CD4-positive, CD25-positive, alpha-beta regulatory T cell (primary cell): ENCODE measurements at regions not wholly inside any gene's neighbourhood (a gene's known extent, or its start where the extent isn't known, plus 50 kb on each side); places are given as distances from the start of the nearest gene placed in this dataset.

Experiments
- ATAC-seq, 2 donors: fragments of 150-1000 bp; cut with Tn5 transposase; one replicate each; pipeline ENCODE4 v1.10.0; 2021; ENCODE audit warnings: low read depth in 2 of 2, moderate number of reproducible peaks in 2 of 2, moderate library complexity in 1 of 2
- DNase-seq, 3 donors: peaks; one replicate each; pipeline versions ENCODE4 v3.0.0 to v3.0.0-alpha.2; 2012 to 2022; ENCODE audit warnings: mixed read lengths in 1 of 3
- H3K27ac ChIP-seq: one replicate; pipeline ENCODE4 v1.7.0; 2013; ENCODE audit warnings: mild to moderate bottlenecking, low read length; ENCODE audit not compliant: insufficient read depth, poor library complexity, severe bottlenecking
- H3K27me3 ChIP-seq: one replicate; pipeline ENCODE4 v1.7.0; 2013; ENCODE audit warnings: low read length; ENCODE audit not compliant: control insufficient read depth, insufficient read depth
- H3K36me3 ChIP-seq: one replicate; pipeline ENCODE4 v1.7.0; 2013; ENCODE audit warnings: mild to moderate bottlenecking, low read length, moderate library complexity; ENCODE audit not compliant: control insufficient read depth, insufficient read depth
- H3K4me1 ChIP-seq: 2 replicates; pipeline ENCODE4 v1.7.0; 2013; ENCODE audit warnings: mild to moderate bottlenecking, low read length; ENCODE audit not compliant: insufficient read depth, control insufficient read depth, poor library complexity, severe bottlenecking
- H3K4me3 ChIP-seq: one replicate; pipeline ENCODE4 v1.7.0; 2013; ENCODE audit warnings: low read depth, mild to moderate bottlenecking, low read length, moderate library complexity
- H3K9me3 ChIP-seq, 2 experiments: 1 replicate in 1 of 2; 2 replicates in 1 of 2; pipeline ENCODE4 v1.7.0; 2013; ENCODE audit warnings: low read length in 2 of 2, mild to moderate bottlenecking in 1 of 2, moderate library complexity in 1 of 2; ENCODE audit not compliant: control insufficient read depth in 2 of 2
- H3K27ac Mint-ChIP-seq, 3 donors: one replicate each; pipeline ENCODE4 v1.8.0; 2020 to 2022; ENCODE audit warnings: mild to moderate bottlenecking in 3 of 3, mixed read lengths in 3 of 3, moderate library complexity in 2 of 3
- H3K27me3 Mint-ChIP-seq: one replicate; pipeline ENCODE4 v1.8.0; 2022; ENCODE audit warnings: mild to moderate bottlenecking, mixed read lengths
- H3K36me3 Mint-ChIP-seq: one replicate; pipeline ENCODE4 v1.8.0; 2020; ENCODE audit warnings: mixed read lengths
- H3K4me1 Mint-ChIP-seq, 4 donors: one replicate each; pipeline ENCODE4 v1.8.0; 2020 to 2022; ENCODE audit warnings: mixed read lengths in 4 of 4, mild to moderate bottlenecking in 1 of 4
- H3K4me3 Mint-ChIP-seq, 4 donors: one replicate each; pipeline ENCODE4 v1.8.0; 2020 to 2022; ENCODE audit warnings: mild to moderate bottlenecking in 4 of 4, mixed read lengths in 4 of 4, moderate library complexity in 3 of 4
- H3K9me3 Mint-ChIP-seq, 7 donors: one replicate each; pipeline ENCODE4 v1.8.0; 2020 to 2022; ENCODE audit warnings: mixed read lengths in 7 of 7, mild to moderate bottlenecking in 3 of 7, moderate library complexity in 2 of 7

DNA sequence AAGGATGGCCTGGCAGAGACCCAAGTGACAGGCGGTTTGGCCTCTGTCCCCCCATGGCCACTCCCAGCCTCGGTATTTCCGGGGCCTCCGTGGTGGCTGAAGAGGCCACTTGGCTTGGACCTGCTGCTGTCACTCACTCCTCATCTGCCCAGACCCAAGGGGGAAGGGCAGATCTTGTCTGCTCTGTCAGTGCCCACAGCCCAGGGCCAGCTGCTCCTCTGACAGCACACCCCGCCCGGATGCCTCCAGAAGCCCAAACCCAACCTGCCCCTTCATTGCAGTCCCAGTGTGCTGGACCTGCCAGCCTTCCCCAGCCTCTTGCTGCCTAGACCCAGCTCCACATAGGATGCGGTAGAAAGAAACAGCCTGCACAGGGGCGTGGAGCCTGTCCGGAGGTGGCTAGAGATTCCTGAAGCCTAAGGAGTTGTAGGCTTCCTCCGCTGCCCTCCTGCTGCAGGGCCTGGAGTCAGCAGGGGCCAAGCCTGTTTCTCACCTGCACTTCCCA is 52.0 kb downstream of the MAGEF1 start:
- H3K9me3 ChIP-seq = no peaks in the 10 kb centered on the region
- no peaks in the 10 kb centered on the region for H3K36me3 ChIP-seq
- Mint-ChIP-seq H3K4me3 (no peak overlapping the region), H3K27ac (no peak overlapping the region), H3K36me3 (no peaks in the 10 kb centered on the region), H3K9me3 (peaks cover 0 to 4% (median 0%) of the 10 kb centered on the region in 7 donors), H3K27me3 (peaks cover 5% of the 10 kb centered on the region), H3K4me1 (peaks cover 0 to 5% (median 0%) of the 10 kb centered on the region in 4 donors)
- H3K27me3 ChIP-seq = no peaks in the 10 kb centered on the region
- ATAC-seq = no peak
- H3K4me1 ChIP-seq = no peaks in the 10 kb centered on the region
- H3K4me3 ChIP-seq = no peak overlapping the region
- no peak overlapping the region for H3K27ac ChIP-seq
- no peak for DNase-seq

- no peaks in the 10 kb centered on the region for H3K36me3 ChIP-seq
- peak overlapping the region in 1 of 3 donors; percentile 66 for H3K27ac Mint-ChIP-seq
- H3K4me1 Mint-ChIP-seq = peaks cover 0 to 5% (median 0%) of the 10 kb centered on the region in 4 donors
- DNase-seq = no peak
- peaks cover 4% of the 10 kb centered on the region for H3K36me3 Mint-ChIP-seq
- H3K27me3 Mint-ChIP-seq = no peaks in the 10 kb centered on the region
- no peaks in the 10 kb centered on the region for H3K27me3 ChIP-seq
- no peak overlapping the region for H3K4me3 Mint-ChIP-seq
- peaks cover 0 to 4% (median 0%) of the 10 kb centered on the region in 7 donors for H3K9me3 Mint-ChIP-seq
- ATAC-seq = no peak
- H3K27ac ChIP-seq = no peak overlapping the region
- no peak overlapping the region for H3K4me3 ChIP-seq
- H3K9me3 ChIP-seq = no peaks in the 10 kb centered on the region
- H3K4me1 ChIP-seq = no peaks in the 10 kb centered on the region
These were observed 53.5 kb downstream of the MAGEF1 start for GRCh38 chr3:184658223-184658928.

- H3K4me3 ChIP-seq = no peak overlapping the region
- no peaks in the 10 kb centered on the region for H3K9me3 ChIP-seq
- peak in 1 of 3 donors; percentile 23 for DNase-seq
- Mint-ChIP-seq H3K36me3 (peaks cover 4% of the 10 kb centered on the region), H3K4me1 (peaks cover 0 to 5% (median 0%) of the 10 kb centered on the region in 4 donors), H3K27ac (no peak overlapping the region), H3K9me3 (peaks cover 0 to 4% (median 0%) of the 10 kb centered on the region in 7 donors), H3K4me3 (no peak overlapping the region), H3K27me3 (no peaks in the 10 kb centered on the region)
- ATAC-seq = no peak
- no peaks in the 10 kb centered on the region for H3K36me3 ChIP-seq
- no peaks in the 10 kb centered on the region for H3K27me3 ChIP-seq
- H3K4me1 ChIP-seq = no peaks in the 10 kb centered on the region
- H3K27ac ChIP-seq = no peak overlapping the region
These were observed 54.8 kb downstream of the MAGEF1 start for GRCh38 chr3:184656829-184657681.

GRCh38 chr3:184656458-184656828 is 55.4 kb downstream of the MAGEF1 start:
- peaks cover 0 to 5% (median 0%) of the 10 kb centered on the region in 4 donors for H3K4me1 Mint-ChIP-seq
- no peak overlapping the region for H3K27ac ChIP-seq
- no peaks in the 10 kb centered on the region for H3K27me3 Mint-ChIP-seq
- DNase-seq (no peak), ATAC-seq (no peak)
- peaks cover 4% of the 10 kb centered on the region for H3K36me3 Mint-ChIP-seq
- H3K4me3 Mint-ChIP-seq = no peak overlapping the region
- no peaks in the 10 kb centered on the region for H3K36me3 ChIP-seq
- H3K9me3 ChIP-seq = no peaks in the 10 kb centered on the region
- no peak overlapping the region for H3K4me3 ChIP-seq
- H3K9me3 Mint-ChIP-seq = peaks cover 0 to 4% (median 0%) of the 10 kb centered on the region in 7 donors
- H3K4me1 ChIP-seq = no peaks in the 10 kb centered on the region
- H3K27me3 ChIP-seq = no peaks in the 10 kb centered on the region
- H3K27ac Mint-ChIP-seq = no peak overlapping the region

- peaks cover 0 to 5% (median 0%) of the 10 kb centered on the region in 4 donors for H3K4me1 Mint-ChIP-seq
- no peak overlapping the region for H3K27ac Mint-ChIP-seq
- no peaks in the 10 kb centered on the region for H3K36me3 ChIP-seq
- H3K9me3 ChIP-seq = no peaks in the 10 kb centered on the region
- H3K27me3 Mint-ChIP-seq = no peaks in the 10 kb centered on the region
- H3K36me3 Mint-ChIP-seq = peaks cover 4% of the 10 kb centered on the region
- H3K4me1 ChIP-seq = no peaks in the 10 kb centered on the region
- ATAC-seq (no peak), DNase-seq (no peak)
- no peak overlapping the region for H3K4me3 Mint-ChIP-seq
- no peak overlapping the region for H3K27ac ChIP-seq
- H3K9me3 Mint-ChIP-seq = peaks cover 0 to 4% (median 0%) of the 10 kb centered on the region in 7 donors
- H3K27me3 ChIP-seq = no peaks in the 10 kb centered on the region
- no peak overlapping the region for H3K4me3 ChIP-seq
These were observed 56.3 kb downstream of the MAGEF1 start for GRCh38 chr3:184655597-184655996.

- no peak overlapping the region for H3K4me3 Mint-ChIP-seq
- ATAC-seq (no peak), DNase-seq (no peak)
- H3K27ac Mint-ChIP-seq = no peak overlapping the region
- Histone ChIP-seq H3K27ac (no peak overlapping the region), H3K4me3 (no peak overlapping the region), H3K4me1 (no peaks in the 10 kb centered on the region), H3K9me3 (no peaks in the 10 kb centered on the region), H3K36me3 (no peaks in the 10 kb centered on the region), H3K27me3 (no peaks in the 10 kb centered on the region)
- peaks cover 4% of the 10 kb centered on the region for H3K36me3 Mint-ChIP-seq
- H3K4me1 Mint-ChIP-seq = peaks cover 0 to 5% (median 0%) of the 10 kb centered on the region in 4 donors
- H3K9me3 Mint-ChIP-seq = peaks cover 0 to 4% (median 0%) of the 10 kb centered on the region in 7 donors
- H3K27me3 Mint-ChIP-seq = no peaks in the 10 kb centered on the region
These were observed 57.5 kb downstream of the MAGEF1 start for GRCh38 chr3:184654375-184654774.

- Mint-ChIP-seq H3K27ac (no peak overlapping the region), H3K27me3 (no peaks in the 10 kb centered on the region), H3K36me3 (peaks cover 4% of the 10 kb centered on the region), H3K9me3 (peaks cover 0 to 4% (median 0%) of the 10 kb centered on the region in 7 donors), H3K4me1 (peaks cover 0 to 5% (median 0%) of the 10 kb centered on the region in 4 donors), H3K4me3 (no peak overlapping the region)
- ATAC-seq = no peak
- Histone ChIP-seq H3K9me3 (no peaks in the 10 kb centered on the region), H3K36me3 (no peaks in the 10 kb centered on the region), H3K27ac (no peak overlapping the region), H3K4me3 (no peak overlapping the region), H3K27me3 (no peaks in the 10 kb centered on the region), H3K4me1 (no peaks in the 10 kb centered on the region)
- no peak for DNase-seq
These were observed 59.4 kb downstream of the MAGEF1 start for GRCh38 chr3:184652465-184652864.
